HG03196 (cell line): ENCODE measurements at regions not wholly inside any gene's neighbourhood (a gene's known extent, or its start where the extent isn't known, plus 50 kb on each side); places are given as distances from the start of the nearest gene placed in this dataset.
A peak's percentile ranks its signal among the peaks of the same experiment; 100 is the strongest.
"Not testable (repeated sequence)": the region's sequence is repeated elsewhere in the genome, so short reads cannot be mapped to it uniquely, and the experiment has no call there.

ENCODE experiments used
- ATAC-seq: cut with Tn5 transposase; IDR thresholded peaks from one replicate; pipeline ENCODE4 v1.9.1; 2021; ENCODE audit not compliant: unreplicated experiment

DNA sequence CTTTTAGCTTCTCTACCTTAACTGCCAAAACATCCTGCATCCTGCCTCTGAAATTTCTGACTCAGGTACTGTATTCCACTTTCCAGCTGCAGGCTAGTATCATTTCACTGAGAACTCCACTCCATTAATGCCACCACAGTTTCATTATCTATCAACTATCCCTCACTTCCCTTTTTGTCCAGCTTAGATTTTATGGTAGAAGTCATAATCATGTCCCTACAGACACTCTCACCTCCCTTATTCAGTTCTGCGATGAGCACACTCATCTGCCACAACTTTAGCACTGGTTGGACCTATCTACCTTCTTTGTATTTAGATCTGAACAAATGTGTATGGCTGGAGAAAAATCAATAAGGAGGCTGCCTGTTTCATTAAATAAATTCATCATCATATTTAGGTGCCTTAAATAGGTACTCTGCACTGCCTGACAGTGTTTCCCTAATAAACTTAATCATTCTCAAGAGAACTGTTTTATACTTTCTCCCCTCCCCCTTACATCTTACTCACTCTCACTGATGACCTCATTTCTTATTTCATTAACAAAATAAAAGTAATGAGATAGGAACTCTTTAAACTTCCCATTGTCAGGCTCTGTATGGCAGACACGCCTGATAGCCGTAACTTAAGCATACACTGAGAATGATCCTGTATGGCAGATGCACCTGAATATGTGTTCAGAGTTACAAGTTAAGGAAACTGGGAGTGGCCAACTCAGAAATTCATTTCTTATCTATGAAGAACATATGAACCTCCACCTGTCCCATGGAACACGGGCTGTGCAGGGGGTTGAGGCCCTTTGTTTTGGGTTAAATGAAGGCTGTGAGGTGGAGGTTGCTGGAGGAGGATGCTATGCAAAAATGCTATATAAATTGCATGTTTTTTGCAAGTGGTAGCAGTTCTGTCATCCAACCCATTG, 95.3 kb upstream of the MAN1A1 start:
- peak; percentile 51 for ATAC-seq

DNA sequence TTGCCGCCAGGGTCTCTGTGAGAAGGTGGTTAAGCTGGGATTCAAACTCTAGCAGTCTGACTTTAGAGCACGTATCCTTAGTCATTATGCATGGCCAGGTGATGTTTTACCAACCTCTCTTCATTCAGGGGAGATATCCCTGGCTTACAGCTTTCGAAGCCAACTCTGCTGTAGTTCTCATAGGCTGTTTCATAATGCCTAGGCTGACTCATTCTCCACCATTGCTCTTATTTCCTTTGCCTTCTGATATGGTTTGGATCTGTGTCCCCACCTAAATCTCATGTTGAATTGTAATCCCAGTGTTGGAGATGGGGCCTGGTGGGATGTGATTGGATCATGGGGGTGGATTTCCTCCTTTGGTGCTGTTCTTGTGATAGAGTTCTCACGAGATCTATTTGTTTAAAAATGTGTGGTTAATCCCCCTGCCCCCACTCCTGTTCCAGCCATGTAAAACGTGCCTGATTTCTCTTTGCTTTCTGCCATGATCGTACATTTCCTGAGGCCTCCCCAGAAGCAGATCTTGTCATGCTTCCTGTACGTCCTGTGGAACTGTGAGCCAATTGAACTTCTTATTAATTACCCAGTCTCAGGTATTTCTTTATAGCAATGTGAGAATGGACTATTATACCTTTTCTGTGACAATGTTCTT, 94.6 kb upstream of the MAN1A1 start:
- ATAC-seq: no peak

DNA sequence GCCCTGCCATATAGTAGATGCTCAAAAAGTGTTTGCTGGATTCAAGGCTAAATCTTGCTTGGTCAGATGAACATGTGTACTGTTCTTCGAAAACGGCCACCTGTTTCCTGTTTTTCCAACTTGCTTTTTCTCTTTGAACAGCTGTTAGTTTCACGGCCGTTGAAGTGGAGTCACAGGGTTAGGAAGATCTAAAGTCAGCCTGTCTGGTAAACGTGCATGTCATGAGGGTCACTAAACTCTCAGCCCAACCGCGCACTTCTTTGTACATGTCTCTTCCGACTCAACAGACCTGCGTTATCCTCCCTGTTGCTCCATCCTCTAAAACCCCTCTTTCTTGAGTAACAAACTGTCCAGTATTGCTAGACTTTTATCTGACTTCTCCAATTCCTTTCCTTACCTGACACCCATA, 93.2 kb upstream of the MAN1A1 start:
- peak; percentile 50 for ATAC-seq

DNA sequence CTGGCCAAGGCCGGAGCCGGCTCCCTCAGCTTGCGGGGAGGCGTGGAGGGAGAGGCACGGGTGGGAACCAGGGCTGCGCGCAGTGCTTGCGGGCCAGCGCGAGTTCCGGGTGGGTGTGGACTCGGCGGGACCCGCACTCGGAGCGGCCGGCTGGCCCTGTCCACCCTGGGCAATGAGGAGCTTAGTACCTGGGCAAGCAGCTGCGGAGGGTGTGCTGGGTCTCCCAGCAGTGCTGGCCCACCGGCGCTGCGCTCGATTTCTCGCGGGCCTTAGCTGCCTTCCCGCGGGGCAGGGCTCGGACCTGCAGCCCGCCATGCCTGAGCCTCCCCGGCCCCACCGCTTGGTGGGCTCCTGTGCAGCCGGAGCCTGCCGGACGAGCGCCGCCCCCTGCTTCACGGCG, 91.4 kb upstream of the MAN1A1 start:
- no peak for ATAC-seq

DNA sequence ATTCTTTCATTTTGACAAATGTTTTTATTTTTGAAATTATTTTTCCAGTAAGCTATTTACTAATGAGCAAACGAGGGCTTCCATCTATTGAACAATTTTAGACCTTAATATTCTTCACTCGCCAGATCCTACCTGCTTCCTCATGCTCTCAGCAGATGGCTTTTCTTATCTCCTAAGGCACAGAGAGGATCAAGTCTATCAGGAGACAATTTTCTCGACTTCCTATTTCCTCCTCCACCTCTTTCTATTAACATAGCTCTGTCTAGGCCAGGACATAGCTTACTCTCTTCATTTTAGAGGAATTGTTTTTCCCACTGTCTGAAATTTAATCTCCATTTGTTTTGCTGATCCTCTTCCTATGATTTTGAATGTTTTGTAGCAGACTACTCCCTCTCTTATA, 87.0 kb upstream of the MAN1A1 start:
- no peak for ATAC-seq

DNA sequence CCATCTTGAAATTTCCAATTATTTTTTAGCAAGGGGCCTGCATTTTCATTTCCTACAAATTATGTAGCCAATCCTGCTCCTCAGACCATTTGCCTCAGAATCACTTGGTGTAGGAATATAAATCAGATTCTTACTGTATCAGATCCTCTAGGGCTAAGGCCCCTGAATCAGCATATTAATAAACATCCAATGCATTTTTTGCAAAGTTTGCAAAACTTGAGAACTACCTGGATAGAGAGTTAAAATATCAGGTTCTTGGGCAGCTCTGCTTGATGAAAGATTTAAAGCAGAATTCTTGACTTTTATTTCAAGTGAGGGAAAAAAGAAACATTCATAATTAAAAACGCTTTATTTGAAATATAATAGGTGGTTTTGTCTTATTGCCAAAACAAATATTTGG, 82.2 kb upstream of the MAN1A1 start:
- ATAC-seq: no peak

DNA sequence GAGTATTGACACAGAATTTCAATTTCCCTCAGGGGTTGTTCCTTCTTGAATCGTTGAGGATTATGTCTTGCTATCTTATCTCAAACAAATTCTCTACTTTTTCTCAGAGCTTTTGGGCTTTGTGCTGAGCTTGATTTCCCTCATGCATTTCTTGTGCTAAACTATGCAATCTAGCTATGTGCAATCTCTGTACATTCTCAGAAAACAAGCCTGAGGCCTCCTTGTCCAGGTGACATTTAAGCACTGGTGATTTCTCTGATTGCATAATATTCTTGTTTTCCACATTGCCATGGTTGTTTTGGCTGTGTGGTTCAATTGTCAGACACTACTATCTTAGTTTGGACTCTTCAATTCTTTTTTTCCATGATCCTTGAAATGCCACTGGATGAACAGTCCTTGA, 81.2 kb upstream of the MAN1A1 start:
- no peak for ATAC-seq

DNA sequence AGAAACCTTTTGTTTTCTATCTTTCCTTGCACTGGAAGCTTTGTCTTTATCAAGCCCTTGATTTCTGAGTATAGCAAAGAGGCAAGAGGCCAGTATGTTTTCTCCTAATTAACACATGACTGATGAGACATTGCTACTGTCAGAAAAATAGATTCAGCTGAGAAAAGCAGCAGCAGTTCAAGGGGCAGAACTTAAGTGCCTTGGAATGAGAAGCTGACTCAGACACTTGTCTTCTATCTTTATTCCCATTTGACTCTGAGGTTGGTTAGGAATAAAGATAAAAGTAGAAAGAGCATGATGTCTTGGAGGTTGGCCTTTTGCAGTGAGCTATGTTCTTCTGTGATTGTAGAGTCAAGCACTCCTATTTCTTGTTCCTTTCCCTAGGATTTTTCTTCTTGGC, 79.1 kb upstream of the MAN1A1 start:
- ATAC-seq: no peak

DNA sequence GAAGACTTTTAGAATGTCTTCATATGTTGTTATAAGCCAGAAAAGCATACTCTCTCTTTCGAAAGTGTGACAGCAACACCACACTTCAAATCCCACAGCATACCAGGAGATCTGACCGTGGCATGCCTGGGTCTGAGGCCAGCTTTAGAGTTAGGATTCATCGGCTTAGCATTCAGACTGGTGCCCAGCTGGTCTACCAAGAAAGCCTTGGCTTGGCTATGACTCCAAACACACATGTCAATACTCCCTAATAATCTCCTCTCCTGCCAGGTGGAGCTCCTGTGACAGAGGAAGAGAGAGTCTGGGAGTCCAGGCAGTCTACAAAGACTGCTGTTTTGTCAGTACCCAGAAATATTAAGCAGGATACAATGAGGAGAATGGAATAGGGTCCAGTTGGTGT, 77.1 kb upstream of the MAN1A1 start:
- ATAC-seq: no peak

DNA sequence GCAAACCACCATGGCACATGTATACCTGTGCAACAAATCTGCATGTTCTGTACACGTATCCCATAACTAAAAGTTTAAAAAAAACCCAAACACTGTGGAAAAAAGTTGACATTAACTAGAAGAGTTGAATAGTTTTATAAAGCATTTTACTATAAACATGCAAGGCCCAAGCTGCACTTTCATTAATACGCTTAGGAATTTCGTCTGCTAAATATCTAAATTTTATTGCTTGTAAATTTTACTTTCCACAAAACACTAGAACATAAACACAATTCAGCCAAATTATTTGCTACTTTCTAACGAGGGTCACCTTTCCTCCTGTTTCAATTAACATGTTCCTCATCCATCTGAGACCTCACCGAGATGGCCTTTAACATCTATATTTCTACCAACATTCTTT, 74.4 kb upstream of the MAN1A1 start:
- ATAC-seq: no peak

DNA sequence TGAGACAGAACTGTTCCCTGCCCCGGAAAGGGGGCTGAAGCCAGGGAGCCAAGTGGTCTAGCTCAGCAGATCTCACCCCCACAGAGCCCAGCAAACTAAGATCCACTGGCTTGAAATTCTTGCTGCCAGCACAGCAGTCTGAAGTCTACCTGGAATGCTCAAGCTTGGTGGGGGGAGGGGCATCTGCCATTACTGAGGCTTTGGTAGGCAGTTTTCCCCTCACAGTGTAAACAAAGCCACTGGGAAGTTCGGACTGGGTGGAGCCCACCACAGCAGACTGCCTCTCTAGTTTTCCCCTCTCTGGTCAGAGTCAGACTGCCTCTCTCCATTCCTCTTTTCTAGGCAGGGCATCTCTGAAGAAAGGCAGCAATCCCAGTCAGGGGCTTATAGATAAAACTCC, 68.5 kb upstream of the MAN1A1 start:
- not testable (repeated sequence) for ATAC-seq

DNA sequence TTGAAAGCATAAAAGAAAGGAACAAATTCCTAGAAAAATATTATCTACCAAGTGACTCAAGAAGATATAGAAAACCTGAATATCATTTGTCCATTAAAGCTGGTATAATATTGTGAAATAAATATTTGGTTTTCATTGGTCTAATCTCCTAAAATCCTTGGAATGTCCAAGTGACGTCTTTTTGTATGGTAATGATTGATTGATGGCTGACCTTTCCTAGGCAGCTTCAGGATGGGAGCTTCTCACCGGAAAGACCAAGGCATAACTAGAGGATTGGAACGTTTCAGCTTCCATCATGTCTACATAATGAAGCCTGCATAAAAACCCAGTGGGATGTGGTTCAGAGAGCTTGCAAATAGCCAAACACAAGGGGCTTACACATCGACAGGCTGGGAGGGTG, 57.6 kb upstream of the MAN1A1 start:
- ATAC-seq: no peak

DNA sequence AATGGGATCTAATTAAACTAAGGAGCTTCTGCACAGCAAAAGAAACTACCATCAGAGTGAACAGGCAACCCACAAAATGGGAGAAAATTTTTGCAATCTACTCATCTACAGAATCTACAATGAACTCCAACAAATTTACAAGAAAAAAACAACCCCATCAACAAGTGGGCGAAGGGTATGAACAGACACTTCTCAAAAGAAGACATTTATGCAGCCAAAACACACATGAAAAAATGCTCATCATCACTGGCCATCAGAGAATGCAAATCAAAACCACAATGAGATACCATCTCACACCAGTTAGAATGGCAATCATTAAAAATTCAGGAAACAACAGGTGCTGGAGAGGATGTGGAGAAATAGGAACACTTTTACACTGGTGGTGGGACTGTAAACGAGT, 55.6 kb upstream of the MAN1A1 start:
- not testable (repeated sequence) for ATAC-seq
